BJ (cell line): ENCODE measurements at regions not wholly inside any gene's neighbourhood (a gene's known extent, or its start where the extent isn't known, plus 50 kb on each side); places are given as distances from the start of the nearest gene placed in this dataset.

Experiments
- CTCF ChIA-PET: fragments of 350-600 bp; formaldehyde crosslinking; extraction: SDS; loops from one replicate; lab custom pipeline; 2021; ENCODE audit warnings: antibody characterized with exemption, inconsistent platforms; lab: Yijun Ruan, JAX
- POLR2A ChIA-PET: fragments of 300-600 bp; sonication (Branson Sonifier 250); formaldehyde crosslinking; extraction: SDS; loops from one replicate; lab custom pipeline; 2021; ENCODE audit warnings: antibody characterized with exemption; lab: Charles Lee
- DNase-seq: peaks from one replicate; pipeline ENCODE4 v3.0.0-alpha.2; 2011; ENCODE audit warnings: low read depth
- H3K27me3 ChIP-seq: 2 replicates; pipeline ENCODE4 v1.6.0; 2011; ENCODE audit warnings: low read length; ENCODE audit not compliant: control insufficient read depth, insufficient read depth
- H3K36me3 ChIP-seq: 2 replicates; pipeline ENCODE4 v1.5.1; 2011; ENCODE audit warnings: low read length; ENCODE audit not compliant: control insufficient read depth, insufficient read depth
- H3K4me3 ChIP-seq: 2 replicates; pipeline ENCODE4 v1.5.1; 2011; ENCODE audit warnings: low read depth, mild to moderate bottlenecking, control low read depth, low read length
- TF ChIP-seq, protein P1 (sequence below): IDR thresholded peaks from 2 replicates; pipeline ENCODE4 v1.5.1; 2011; ENCODE audit warnings: low read depth, mild to moderate bottlenecking, control low read depth, inconsistent platforms, low read length, moderate library complexity; ENCODE audit not compliant: insufficient read depth

DNA sequence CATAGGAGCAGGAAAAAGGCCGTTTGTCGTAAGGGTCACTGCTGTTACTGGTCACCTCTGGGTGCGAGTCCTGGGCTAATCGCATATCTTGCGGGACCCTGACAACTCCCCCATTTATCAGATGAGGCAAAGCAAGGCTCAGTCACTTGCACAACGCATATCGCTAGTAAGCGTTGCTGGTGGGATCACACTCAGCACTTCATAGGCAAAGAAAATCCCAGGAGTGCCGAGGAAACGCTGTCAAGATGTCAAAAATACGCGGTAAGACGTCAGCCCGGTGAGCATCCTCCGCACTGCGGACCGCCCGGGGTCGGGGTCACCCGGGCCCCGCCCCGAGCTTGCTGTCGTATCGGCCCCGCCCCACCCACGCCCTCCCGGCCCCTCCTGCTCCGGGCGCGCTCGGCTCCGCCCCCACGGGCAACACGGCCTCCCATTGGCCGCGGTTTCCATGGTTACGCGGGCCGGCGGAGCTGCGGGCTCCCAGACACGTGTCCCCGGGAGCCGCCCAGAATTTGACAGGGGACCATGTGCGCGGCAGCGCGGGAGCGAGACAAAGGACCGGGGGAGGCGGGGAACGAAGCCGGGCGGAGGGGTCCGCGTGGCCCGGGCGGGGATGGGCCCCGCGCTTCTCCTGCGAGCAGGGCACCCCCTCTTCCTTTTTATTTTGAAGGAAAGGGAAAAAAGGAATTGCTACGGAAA is 80.2 kb upstream of the IER5L start:
- Histone ChIP-seq H3K36me3 (no peaks in the 10 kb centered on the region), H3K4me3 (peak overlapping the region; percentile 33), H3K27me3 (no peaks in the 10 kb centered on the region; the same call in 1 of the 2 replicates)
- CTCF ChIA-PET, result no interaction called here
- TF ChIP-seq, protein P1, sequence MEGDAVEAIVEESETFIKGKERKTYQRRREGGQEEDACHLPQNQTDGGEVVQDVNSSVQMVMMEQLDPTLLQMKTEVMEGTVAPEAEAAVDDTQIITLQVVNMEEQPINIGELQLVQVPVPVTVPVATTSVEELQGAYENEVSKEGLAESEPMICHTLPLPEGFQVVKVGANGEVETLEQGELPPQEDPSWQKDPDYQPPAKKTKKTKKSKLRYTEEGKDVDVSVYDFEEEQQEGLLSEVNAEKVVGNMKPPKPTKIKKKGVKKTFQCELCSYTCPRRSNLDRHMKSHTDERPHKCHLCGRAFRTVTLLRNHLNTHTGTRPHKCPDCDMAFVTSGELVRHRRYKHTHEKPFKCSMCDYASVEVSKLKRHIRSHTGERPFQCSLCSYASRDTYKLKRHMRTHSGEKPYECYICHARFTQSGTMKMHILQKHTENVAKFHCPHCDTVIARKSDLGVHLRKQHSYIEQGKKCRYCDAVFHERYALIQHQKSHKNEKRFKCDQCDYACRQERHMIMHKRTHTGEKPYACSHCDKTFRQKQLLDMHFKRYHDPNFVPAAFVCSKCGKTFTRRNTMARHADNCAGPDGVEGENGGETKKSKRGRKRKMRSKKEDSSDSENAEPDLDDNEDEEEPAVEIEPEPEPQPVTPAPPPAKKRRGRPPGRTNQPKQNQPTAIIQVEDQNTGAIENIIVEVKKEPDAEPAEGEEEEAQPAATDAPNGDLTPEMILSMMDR, result no peak
- POLR2A ChIA-PET, result interaction anchor here (0.6 kb wide), 1 partner anchor 50 kb away, joined by 3 read pairs; no protein-coding TSS in a partner anchor
- DNase-seq, result no peak

DNA sequence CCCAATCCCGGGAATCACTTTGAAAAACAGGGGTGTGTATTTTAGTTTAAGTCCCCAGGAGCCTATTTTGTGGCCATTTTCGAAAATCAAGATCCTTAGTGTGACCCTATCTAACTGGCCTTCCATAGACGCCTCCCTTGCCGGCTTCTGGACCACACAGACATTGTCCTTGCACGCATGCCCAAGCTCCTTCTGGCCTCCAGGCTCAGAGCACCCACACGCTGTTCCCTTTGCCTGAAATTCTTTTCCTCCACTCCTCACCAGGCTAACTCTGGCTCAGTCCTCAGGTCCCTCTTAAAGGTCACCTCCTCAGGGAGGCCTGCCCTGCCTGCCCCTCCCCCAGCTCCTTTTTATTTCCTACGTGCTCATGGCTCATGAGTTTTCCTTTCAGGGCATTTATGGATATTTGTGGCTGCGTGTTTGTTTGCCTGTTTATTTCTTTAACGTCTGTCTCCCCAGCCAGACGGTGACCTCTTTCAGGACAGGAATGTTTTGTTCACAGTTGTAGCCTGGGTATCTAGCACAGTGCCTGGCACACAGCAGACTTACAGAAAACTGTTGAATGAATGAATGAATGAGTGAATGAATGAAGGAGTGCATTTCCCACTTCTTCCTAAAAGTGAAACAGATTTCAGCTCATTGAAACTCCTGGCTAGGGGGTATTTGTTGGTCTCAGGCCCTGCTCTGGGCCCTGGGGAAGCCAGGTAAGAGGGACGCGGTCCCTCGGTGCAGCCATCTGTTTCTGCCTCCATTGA is 79.1 kb upstream of the IER5L start:
- Histone ChIP-seq H3K36me3 (no peaks in the 10 kb centered on the region), H3K4me3 (no peak overlapping the region), H3K27me3 (no peaks in the 10 kb centered on the region; the same call in 1 of the 2 replicates)
- TF ChIP-seq, protein P1, result no peak
- DNase-seq, result no peak
- POLR2A ChIA-PET, result no interaction called here
- CTCF ChIA-PET, result no interaction called here

DNA sequence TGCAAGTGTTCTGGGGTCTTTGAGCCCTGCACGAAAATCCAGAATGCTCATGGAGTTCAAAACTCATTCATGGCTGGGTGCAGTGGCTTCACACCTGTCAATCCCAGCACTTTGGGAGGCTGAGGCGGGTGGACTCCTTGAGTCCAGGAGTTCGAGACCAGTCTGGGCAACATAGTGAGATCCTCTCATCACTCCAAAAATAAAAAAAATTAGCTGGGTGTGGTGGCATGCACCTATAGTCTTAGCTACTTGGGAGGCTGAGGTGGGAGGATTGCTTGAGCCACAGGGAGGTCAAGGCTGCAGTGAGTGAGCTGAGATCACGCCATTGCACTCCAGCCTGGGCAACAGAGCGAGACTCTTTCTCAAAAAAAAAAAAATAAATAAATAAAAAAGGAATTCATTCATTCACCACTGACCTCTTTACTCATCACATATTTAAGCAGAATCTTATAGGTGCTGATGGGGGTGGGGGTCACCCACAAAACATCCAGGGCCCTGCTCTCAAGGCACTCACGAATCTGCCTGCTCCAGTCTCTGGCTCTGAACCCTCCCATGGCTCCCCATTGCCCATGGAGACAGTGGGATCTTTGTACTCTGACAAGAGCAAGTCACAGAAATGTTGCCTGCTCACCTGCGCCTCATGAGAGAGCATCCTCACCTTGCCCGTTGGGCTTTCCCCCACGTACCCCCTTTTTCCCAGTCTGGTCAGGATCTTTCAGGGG is 76.7 kb upstream of the IER5L start:
- no peaks in the 10 kb centered on the region; the same call in 1 of the 2 replicates for H3K27me3 ChIP-seq
- no peak for DNase-seq
- H3K4me3 ChIP-seq, result no peak overlapping the region
- ChIA-PET CTCF (interaction anchor here (1.2 kb wide), 1 partner anchor 14 kb away, joined by 3 read pairs; no protein-coding TSS in a partner anchor), POLR2A (no interaction called here)
- TF ChIP-seq, protein P1, result no peak
- H3K36me3 ChIP-seq, result no peaks in the 10 kb centered on the region

DNA sequence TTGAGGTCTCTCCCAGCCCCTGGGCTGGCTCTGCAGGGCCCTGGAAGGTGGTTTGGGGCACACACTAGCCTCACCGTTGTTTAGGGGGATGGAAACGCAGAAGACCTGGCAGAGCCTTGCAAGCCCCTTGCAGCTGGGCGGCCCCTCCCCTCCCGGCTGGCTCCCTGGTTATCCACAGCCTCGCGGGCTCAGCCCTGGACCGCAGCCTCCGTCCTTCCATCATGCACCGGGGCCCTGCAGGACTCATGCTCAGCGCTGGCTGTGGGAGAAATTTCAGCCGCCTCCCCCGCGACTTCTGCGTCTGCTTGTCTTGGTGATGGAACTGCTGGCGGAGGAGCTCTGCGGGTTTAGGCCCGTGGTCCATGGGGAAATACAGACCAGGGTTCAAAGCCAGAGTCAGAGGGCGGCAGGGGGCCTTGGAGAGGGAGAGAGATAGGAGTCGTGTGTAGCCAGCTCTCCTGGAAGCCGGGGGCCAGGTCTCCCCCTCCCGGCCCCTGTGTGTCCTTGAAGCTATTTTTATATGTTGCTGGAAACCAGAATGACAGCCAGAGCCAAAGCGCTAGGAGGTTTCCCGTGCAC is 75.8 kb upstream of the IER5L start:
- no peaks in the 10 kb centered on the region for H3K36me3 ChIP-seq
- ChIA-PET POLR2A (no interaction called here), CTCF (interaction anchor here (1.2 kb wide), 1 partner anchor 13 kb away, joined by 3 read pairs; no protein-coding TSS in a partner anchor)
- no peak overlapping the region for H3K4me3 ChIP-seq
- TF ChIP-seq, protein P1, result no peak
- H3K27me3 ChIP-seq, result no peaks in the 10 kb centered on the region; the same call in 1 of the 2 replicates
- no peak for DNase-seq
